ENCODE measurements at regions not wholly inside any gene's neighbourhood (a gene's known extent, or its start where the extent isn't known, plus 50 kb on each side); places are given as distances from the start of the nearest gene placed in this dataset.
"Not testable (repeated sequence)": the region's sequence is repeated elsewhere in the genome, so short reads cannot be mapped to it uniquely, and the experiment has no call there.

DNA sequence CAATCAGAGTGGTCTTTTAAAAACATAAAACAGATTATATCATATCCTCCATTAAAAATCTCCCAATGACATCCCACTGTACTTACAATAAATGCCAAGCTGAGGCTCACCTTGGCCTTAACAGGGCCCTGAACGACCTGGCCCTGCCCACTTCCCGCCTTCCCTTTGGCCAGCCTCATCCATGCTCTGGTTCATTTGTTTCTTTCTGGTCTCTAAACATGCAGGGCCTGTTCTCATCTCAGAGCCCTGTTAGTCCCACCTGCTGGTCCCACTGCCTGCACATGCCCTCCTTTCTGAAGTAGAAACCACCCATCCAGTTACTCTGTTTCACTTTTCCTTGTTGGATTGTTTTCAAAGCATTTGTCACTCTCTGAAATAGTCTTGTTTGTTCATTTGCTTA, 227.4 kb downstream of the INSC start:
- H3K4me3 ChIP-seq (ENCODE audit: low read length): no peak overlapping the region
- H3K36me3 ChIP-seq (ENCODE audit: control insufficient read depth, insufficient read depth, low read length): no peaks in the 10 kb centered on the region
- no peak overlapping the region for H3K9ac ChIP-seq (ENCODE audit: low read length)
- no peaks in the 10 kb centered on the region for H3K9me3 ChIP-seq (ENCODE audit: control insufficient read depth, low read length)
- H3K27me3 ChIP-seq (ENCODE audit: control insufficient read depth, insufficient read depth, low read length): peaks cover 6% of the 10 kb centered on the region
- H3K4me1 ChIP-seq (ENCODE audit: control insufficient read depth, insufficient read depth, low read length): no peaks in the 10 kb centered on the region

DNA sequence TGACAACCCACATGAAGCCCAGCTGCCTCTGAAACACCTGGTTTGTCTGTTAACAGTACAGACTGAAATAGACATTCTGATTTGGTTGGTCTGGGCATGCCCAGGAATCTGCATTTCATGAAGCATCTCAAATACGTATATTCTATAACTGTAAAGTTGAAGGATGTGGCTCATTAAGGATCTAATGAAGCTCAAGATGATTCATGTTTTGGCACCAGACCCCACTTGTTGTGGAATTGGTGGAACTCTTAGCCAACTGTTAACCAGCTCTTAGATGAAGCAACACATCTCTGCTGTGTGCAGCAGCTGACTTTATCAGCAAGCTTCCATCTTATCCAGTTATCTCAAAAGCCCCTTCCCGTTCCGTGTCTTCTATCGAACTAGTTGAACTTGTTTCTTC, 232.2 kb downstream of the INSC start:
- no peak overlapping the region for H3K9ac ChIP-seq (ENCODE audit: low read length)
- no peaks in the 10 kb centered on the region for H3K36me3 ChIP-seq (ENCODE audit: control insufficient read depth, insufficient read depth, low read length)
- H3K27me3 ChIP-seq (ENCODE audit: control insufficient read depth, insufficient read depth, low read length): peaks cover 10% of the 10 kb centered on the region
- no peak overlapping the region for H3K4me3 ChIP-seq (ENCODE audit: low read length)
- H3K9me3 ChIP-seq (ENCODE audit: control insufficient read depth, low read length): no peaks in the 10 kb centered on the region
- H3K4me1 ChIP-seq (ENCODE audit: control insufficient read depth, insufficient read depth, low read length): no peaks in the 10 kb centered on the region

DNA sequence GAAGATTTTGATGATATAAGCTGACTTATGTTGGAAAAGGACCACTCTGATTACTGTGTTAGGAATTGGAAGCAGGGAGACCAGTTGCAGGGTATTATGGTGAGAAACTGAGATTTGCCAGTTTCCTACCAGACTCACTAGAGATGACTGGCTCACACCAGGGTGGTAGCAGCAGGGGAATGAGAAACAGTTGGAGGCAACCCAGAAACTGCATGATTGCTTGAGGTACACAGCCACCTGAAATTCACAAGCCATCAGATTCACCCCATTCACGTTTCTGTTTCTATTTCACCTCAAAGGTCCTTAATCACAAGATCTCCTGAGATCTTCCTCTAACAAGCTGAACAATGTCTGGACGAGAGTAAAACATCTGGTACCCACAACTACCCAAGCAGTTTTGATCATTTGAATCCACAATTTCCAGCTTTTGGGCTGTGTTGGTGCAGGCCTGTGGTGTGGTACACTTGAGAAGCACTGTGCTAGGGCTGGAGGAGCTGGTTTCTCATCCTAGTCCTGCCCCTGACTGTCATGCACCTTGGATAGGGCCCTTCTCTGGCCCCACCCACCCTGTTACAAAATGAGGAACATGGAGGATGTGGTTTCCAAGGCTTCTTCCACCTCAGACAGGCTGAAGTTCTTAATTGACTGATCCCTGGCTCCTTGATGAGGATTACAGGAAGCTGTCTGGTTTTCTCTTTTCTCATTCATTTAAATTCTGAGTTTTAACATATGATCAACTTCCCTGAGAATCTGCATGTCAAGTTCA, 233.4 kb downstream of the INSC start:
- Histone ChIP-seq H3K9ac (ENCODE audit: low read length) (no peak overlapping the region), H3K36me3 (ENCODE audit: control insufficient read depth, insufficient read depth, low read length) (no peaks in the 10 kb centered on the region), H3K27me3 (ENCODE audit: control insufficient read depth, insufficient read depth, low read length) (peaks cover 10% of the 10 kb centered on the region), H3K9me3 (ENCODE audit: control insufficient read depth, low read length) (no peaks in the 10 kb centered on the region), H3K4me3 (ENCODE audit: low read length) (no peak overlapping the region), H3K4me1 (ENCODE audit: control insufficient read depth, insufficient read depth, low read length) (no peaks in the 10 kb centered on the region)

DNA sequence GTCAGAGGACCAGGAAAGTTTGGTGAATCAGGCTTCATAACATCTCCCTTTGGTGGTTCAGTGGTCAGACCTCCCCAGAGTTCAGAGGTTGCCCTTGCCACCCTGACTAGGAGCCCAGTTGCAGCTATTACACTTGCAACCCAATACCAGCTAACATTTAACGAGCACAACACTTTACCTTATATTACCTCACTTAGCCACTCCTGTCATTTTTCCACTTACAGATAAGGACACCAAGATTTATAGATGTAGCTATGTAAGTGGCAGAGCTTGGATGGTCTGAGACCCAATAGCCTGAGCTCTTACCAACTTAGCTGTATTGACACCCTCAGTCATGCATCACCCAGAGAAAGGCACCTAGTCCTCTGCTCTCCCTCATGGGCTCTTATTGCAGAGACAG, 234.7 kb downstream of the INSC start:
- Histone ChIP-seq H3K36me3 (ENCODE audit: control insufficient read depth, insufficient read depth, low read length) (no peaks in the 10 kb centered on the region), H3K9me3 (ENCODE audit: control insufficient read depth, low read length) (no peaks in the 10 kb centered on the region), H3K27me3 (ENCODE audit: control insufficient read depth, insufficient read depth, low read length) (peaks cover 6% of the 10 kb centered on the region), H3K9ac (ENCODE audit: low read length) (no peak overlapping the region), H3K4me1 (ENCODE audit: control insufficient read depth, insufficient read depth, low read length) (no peaks in the 10 kb centered on the region), H3K4me3 (ENCODE audit: low read length) (no peak overlapping the region)

DNA sequence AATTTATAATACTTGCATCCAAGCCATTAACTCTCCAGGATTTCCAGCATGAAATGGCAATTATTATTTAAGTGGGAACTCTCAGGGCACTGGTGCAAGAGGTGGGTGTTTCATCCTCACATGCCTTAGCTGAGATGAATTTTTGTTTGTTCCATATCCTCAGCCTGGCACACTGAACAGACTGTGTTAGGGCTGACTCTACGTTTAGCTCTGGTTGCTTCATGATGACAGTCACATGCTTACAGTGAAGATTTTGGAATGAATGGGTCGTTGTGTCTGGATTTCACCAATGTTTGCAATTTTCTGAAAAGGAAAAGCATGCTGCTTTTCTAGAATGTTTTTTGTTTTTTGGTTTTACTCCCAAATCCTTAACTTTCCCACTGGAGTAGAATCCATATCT, 246.6 kb downstream of the INSC start:
- Histone ChIP-seq H3K9ac (ENCODE audit: low read length) (no peak overlapping the region), H3K27me3 (ENCODE audit: control insufficient read depth, insufficient read depth, low read length) (no peaks in the 10 kb centered on the region), H3K4me1 (ENCODE audit: control insufficient read depth, insufficient read depth, low read length) (no peaks in the 10 kb centered on the region), H3K9me3 (ENCODE audit: control insufficient read depth, low read length) (no peaks in the 10 kb centered on the region), H3K36me3 (ENCODE audit: control insufficient read depth, insufficient read depth, low read length) (no peaks in the 10 kb centered on the region), H3K4me3 (ENCODE audit: low read length) (no peak overlapping the region)

DNA sequence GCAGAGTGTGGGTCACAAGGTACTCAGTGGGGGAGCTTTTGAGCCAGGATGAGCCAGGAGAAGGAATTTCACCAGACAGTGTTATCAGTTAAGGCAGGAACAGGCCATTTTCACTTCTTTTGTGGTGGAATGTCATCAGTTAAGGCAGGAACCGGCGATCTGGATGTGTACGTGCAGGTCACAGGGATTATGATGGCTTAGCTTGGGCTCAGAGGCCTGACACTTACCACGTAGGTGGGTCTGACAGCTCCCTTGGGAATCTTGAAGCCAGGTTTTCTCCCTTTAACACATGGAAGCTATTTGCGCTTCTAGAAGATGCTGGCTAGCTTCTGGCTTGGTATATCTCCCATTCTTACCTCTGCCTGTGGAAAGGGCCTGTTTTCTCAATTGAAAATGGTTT, 250.6 kb downstream of the INSC start:
- H3K4me3 ChIP-seq (ENCODE audit: low read length); H3K4me1 ChIP-seq (ENCODE audit: control insufficient read depth, insufficient read depth, low read length); H3K9ac ChIP-seq (ENCODE audit: low read length); H3K27me3 ChIP-seq (ENCODE audit: control insufficient read depth, insufficient read depth, low read length); H3K9me3 ChIP-seq (ENCODE audit: control insufficient read depth, low read length); H3K36me3 ChIP-seq (ENCODE audit: control insufficient read depth, insufficient read depth, low read length): not testable (repeated sequence)

DNA sequence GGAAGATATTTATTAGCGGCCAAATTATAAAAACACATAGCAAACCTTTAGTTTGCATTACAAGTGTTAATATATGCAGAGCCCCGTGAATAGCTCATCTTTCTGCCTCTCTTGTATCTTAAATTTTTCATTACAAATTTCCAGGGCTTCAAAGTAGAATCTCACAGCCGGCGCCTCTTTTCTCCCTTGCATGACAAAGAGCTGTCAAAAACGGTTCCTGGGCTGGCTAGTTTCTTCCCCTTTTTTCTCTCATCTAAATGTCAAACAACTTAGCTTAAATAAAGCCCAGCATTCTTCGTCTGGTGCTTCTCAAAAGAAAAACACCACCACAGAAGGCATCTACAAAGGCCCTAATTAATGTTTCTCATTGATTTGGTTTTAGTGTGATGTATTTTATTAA, 253.0 kb downstream of the INSC start:
- H3K4me3 ChIP-seq (ENCODE audit: low read length): no peak overlapping the region
- no peaks in the 10 kb centered on the region for H3K36me3 ChIP-seq (ENCODE audit: control insufficient read depth, insufficient read depth, low read length)
- H3K4me1 ChIP-seq (ENCODE audit: control insufficient read depth, insufficient read depth, low read length): no peaks in the 10 kb centered on the region
- H3K27me3 ChIP-seq (ENCODE audit: control insufficient read depth, insufficient read depth, low read length): no peaks in the 10 kb centered on the region
- no peak overlapping the region for H3K9ac ChIP-seq (ENCODE audit: low read length)
- H3K9me3 ChIP-seq (ENCODE audit: control insufficient read depth, low read length): no peaks in the 10 kb centered on the region

DNA sequence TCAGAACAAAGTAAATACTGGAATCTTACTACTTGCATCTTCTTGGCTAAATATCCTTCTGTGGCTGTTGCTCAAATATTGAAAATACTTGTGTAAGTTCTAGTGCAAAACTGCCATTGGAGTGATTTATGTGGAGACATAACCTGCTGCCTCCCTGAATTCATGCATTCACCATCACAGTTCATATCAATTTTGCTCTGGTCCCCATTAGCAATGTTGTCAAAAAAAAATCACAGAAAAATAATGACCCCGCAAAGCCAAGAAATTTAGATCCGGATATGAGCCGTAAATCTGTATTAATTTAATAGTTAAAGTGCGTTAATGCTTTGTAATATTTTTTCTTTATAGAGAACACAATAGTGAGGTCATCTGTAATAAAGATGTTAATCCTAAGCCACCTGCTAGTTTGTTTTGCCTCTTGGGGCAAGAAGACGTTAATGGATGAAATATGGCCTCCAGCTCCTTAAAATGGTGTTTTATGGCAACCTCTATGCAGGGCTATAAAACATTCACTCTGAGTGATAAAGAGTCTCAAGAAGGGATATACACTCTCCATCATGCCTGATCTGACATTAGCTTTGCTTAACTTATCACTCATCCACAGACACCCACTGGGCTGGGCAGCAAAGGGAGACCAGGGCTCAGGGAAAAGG, 255.9 kb downstream of the INSC start:
- Histone ChIP-seq H3K9me3 (ENCODE audit: control insufficient read depth, low read length) (no peaks in the 10 kb centered on the region), H3K4me3 (ENCODE audit: low read length) (no peak overlapping the region), H3K27me3 (ENCODE audit: control insufficient read depth, insufficient read depth, low read length) (no peaks in the 10 kb centered on the region), H3K9ac (ENCODE audit: low read length) (no peak overlapping the region), H3K4me1 (ENCODE audit: control insufficient read depth, insufficient read depth, low read length) (no peaks in the 10 kb centered on the region), H3K36me3 (ENCODE audit: control insufficient read depth, insufficient read depth, low read length) (no peaks in the 10 kb centered on the region)

DNA sequence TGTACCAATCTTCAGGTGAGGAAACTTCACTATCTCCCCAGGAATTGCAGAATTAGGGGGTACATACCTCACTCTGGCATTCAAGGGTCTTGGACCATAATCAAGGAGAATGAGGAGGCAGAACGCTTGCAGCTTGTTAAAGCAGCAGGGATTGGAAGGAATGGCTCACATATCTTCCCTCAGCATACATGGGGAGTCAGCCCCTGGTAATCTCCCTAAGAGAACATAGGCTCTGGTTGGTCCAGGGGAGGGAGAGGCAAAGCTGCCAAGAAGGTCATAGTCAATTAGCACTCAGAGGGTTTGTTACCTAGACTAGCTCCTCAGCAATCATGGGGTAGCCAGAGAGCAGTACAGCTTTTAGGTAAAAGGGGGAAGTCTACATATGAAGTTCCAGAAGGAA, 256.8 kb downstream of the INSC start:
- Histone ChIP-seq H3K27me3 (ENCODE audit: control insufficient read depth, insufficient read depth, low read length) (no peaks in the 10 kb centered on the region), H3K36me3 (ENCODE audit: control insufficient read depth, insufficient read depth, low read length) (no peaks in the 10 kb centered on the region), H3K4me3 (ENCODE audit: low read length) (no peak overlapping the region), H3K9ac (ENCODE audit: low read length) (no peak overlapping the region), H3K9me3 (ENCODE audit: control insufficient read depth, low read length) (no peaks in the 10 kb centered on the region), H3K4me1 (ENCODE audit: control insufficient read depth, insufficient read depth, low read length) (no peaks in the 10 kb centered on the region)

DNA sequence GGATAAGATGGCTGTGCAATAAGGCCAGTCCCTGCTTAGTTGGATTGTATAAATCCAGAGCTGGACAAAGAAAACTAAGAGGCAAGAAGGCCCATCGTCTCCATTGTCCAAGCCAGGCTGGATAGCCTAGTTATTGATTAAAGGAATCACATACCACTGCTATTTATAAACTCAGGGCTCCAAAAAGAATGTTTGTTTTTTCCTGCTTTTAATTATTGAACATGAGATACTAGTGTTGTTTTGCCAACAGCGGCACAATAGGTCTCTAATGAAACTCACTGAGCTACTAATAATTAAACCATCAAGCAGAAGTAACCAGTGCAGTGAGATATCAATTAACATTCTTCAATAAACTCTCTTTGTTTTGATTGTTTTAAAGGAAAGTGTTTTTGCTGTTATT, 259.7 kb downstream of the INSC start:
- no peak overlapping the region for H3K9ac ChIP-seq (ENCODE audit: low read length)
- H3K36me3 ChIP-seq (ENCODE audit: control insufficient read depth, insufficient read depth, low read length): no peaks in the 10 kb centered on the region
- H3K27me3 ChIP-seq (ENCODE audit: control insufficient read depth, insufficient read depth, low read length): no peaks in the 10 kb centered on the region

DNA sequence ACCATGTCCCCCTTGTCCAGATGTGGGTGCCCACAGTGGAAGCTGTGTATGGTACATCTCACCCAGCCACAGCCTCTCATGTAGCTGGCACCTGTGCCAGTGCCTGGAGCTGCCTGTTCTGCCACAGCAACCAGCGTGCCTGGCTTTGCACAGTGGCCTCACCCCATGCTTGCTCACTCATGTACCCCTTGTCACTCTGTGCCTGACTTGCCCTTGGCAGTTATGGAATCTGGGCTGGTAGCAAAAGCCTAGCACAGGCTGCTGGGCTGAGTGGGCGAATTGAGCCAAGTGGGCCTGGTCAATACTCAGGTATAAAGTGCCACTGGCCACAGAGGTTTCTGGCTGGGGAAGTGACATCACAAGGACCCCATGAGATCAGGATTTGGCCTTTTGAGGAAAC, 264.2 kb downstream of the INSC start:
- Histone ChIP-seq H3K36me3 (ENCODE audit: control insufficient read depth, insufficient read depth, low read length) (no peaks in the 10 kb centered on the region), H3K9ac (ENCODE audit: low read length) (no peak overlapping the region), H3K4me3 (ENCODE audit: low read length) (no peak overlapping the region), H3K9me3 (ENCODE audit: control insufficient read depth, low read length) (no peaks in the 10 kb centered on the region), H3K27me3 (ENCODE audit: control insufficient read depth, insufficient read depth, low read length) (no peaks in the 10 kb centered on the region), H3K4me1 (ENCODE audit: control insufficient read depth, insufficient read depth, low read length) (no peaks in the 10 kb centered on the region)

More for the DNA sequence above, 259.7 kb downstream of the INSC start:
- Histone ChIP-seq H3K4me1 (ENCODE audit: control insufficient read depth, insufficient read depth, low read length) (no peaks in the 10 kb centered on the region), H3K4me3 (ENCODE audit: low read length) (no peak overlapping the region), H3K9me3 (ENCODE audit: control insufficient read depth, low read length) (no peaks in the 10 kb centered on the region)

DNA sequence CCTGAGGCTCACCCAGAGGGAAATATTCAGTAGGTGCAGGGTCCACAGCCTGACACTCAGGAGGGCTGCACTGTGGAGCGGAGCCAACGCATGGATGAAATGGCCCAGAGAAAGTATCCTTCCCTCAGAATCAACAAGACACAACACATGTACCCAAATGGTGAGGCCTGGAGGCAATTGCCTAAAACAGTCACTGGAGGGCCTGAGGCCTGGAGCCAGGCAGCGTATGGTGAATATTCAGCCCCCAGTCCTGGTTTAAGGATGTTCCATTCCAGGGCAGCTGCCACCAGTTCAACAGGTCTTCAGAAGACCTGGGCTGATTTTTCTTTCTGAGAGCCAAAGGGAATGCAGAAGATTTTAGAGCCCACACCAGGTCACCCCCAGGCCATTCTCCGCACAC, 264.8 kb downstream of the INSC start:
- no peaks in the 10 kb centered on the region for H3K4me1 ChIP-seq (ENCODE audit: control insufficient read depth, insufficient read depth, low read length)
- no peak overlapping the region for H3K4me3 ChIP-seq (ENCODE audit: low read length)
- H3K36me3 ChIP-seq (ENCODE audit: control insufficient read depth, insufficient read depth, low read length): no peaks in the 10 kb centered on the region
- no peaks in the 10 kb centered on the region for H3K27me3 ChIP-seq (ENCODE audit: control insufficient read depth, insufficient read depth, low read length)
- H3K9ac ChIP-seq (ENCODE audit: low read length): no peak overlapping the region
- no peaks in the 10 kb centered on the region for H3K9me3 ChIP-seq (ENCODE audit: control insufficient read depth, low read length)
